GM23338 (cell line): ENCODE measurements at regions not wholly inside any gene's neighbourhood (a gene's known extent, or its start where the extent isn't known, plus 50 kb on each side); places are given as distances from the start of the nearest gene placed in this dataset.

Experiments
- CREB1 ChIP-seq: fragments of 250-450 bp; sonication (Bioruptor Pico); IDR thresholded peaks from 2 replicates; pipeline ENCODE4 v1.5.0; 2020; ENCODE audit warnings: low read depth, mild to moderate bottlenecking, moderate library complexity
- EZH2phosphoT487 ChIP-seq: fragments of 200-600 bp; sonication (generic); IDR thresholded peaks from one replicate; pipeline ENCODE4 v1.8.1; 2018; ENCODE audit warnings: antibody characterized with exemption; ENCODE audit not compliant: unreplicated experiment
- NANOG ChIP-seq: IDR thresholded peaks from 2 replicates; pipeline ENCODE4 v1.6.1; 2016; ENCODE audit warnings: antibody characterized with exemption, borderline replicate concordance
- POLR2AphosphoS5 ChIP-seq: IDR thresholded peaks from 2 replicates; pipeline ENCODE4 v1.6.1; 2016; ENCODE audit warnings: antibody characterized with exemption, low read depth
- ZNF114 ChIP-seq: fragments of 250-450 bp; sonication (Bioruptor Pico); IDR thresholded peaks from 2 replicates; pipeline ENCODE4 v1.5.0; 2020; ENCODE audit warnings: mild to moderate bottlenecking, moderate library complexity
- ZNF331 ChIP-seq: fragments of 250-450 bp; sonication (Bioruptor Pico); IDR thresholded peaks from 2 replicates; pipeline ENCODE4 v1.5.0; 2020; ENCODE audit warnings: low read depth, mild to moderate bottlenecking, moderate library complexity
- TF ChIP-seq, protein P1 (sequence below): fragments of 250-450 bp; sonication (Bioruptor Pico); IDR thresholded peaks from 2 replicates; pipeline ENCODE4 v1.5.0; 2020; ENCODE audit warnings: mild to moderate bottlenecking, moderate library complexity
- TF ChIP-seq, protein P2 (sequence below), 2 experiments: fragments of 200-600 bp in 1 of 2; sonication (generic) in 1 of 2; conservative IDR thresholded peaks; 2 replicates each; pipeline versions ENCODE4 v1.5.1 to v1.6.1; 2016 to 2017; ENCODE audit warnings: antibody characterized with exemption in 2 of 2, low read depth in 2 of 2, mild to moderate bottlenecking in 2 of 2, moderate library complexity in 1 of 2
- TF ChIP-seq, protein P3 (sequence below): IDR thresholded peaks from 2 replicates; pipeline ENCODE4 v1.6.1; 2016; ENCODE audit warnings: antibody characterized with exemption

DNA sequence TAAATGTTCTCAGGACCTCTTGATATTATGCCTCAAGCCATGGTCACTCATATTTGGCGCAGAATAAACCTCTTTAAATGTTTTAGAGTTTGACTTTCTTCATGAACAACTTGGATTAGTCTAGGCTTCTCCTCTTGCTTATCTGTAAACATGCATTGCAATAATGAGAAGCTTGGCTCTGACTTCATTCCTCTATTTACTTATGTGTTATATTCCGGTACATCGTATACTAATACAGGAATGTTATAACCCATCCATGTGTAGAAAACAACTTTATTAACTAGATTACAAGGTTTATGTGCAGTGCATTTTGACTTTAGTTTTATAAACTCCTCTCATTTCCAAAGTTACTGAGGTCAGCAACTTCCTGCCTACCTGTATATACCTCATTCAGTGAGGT lies 944.3 kb upstream of the GHITM start (continued):
- TF ChIP-seq, protein P1, sequence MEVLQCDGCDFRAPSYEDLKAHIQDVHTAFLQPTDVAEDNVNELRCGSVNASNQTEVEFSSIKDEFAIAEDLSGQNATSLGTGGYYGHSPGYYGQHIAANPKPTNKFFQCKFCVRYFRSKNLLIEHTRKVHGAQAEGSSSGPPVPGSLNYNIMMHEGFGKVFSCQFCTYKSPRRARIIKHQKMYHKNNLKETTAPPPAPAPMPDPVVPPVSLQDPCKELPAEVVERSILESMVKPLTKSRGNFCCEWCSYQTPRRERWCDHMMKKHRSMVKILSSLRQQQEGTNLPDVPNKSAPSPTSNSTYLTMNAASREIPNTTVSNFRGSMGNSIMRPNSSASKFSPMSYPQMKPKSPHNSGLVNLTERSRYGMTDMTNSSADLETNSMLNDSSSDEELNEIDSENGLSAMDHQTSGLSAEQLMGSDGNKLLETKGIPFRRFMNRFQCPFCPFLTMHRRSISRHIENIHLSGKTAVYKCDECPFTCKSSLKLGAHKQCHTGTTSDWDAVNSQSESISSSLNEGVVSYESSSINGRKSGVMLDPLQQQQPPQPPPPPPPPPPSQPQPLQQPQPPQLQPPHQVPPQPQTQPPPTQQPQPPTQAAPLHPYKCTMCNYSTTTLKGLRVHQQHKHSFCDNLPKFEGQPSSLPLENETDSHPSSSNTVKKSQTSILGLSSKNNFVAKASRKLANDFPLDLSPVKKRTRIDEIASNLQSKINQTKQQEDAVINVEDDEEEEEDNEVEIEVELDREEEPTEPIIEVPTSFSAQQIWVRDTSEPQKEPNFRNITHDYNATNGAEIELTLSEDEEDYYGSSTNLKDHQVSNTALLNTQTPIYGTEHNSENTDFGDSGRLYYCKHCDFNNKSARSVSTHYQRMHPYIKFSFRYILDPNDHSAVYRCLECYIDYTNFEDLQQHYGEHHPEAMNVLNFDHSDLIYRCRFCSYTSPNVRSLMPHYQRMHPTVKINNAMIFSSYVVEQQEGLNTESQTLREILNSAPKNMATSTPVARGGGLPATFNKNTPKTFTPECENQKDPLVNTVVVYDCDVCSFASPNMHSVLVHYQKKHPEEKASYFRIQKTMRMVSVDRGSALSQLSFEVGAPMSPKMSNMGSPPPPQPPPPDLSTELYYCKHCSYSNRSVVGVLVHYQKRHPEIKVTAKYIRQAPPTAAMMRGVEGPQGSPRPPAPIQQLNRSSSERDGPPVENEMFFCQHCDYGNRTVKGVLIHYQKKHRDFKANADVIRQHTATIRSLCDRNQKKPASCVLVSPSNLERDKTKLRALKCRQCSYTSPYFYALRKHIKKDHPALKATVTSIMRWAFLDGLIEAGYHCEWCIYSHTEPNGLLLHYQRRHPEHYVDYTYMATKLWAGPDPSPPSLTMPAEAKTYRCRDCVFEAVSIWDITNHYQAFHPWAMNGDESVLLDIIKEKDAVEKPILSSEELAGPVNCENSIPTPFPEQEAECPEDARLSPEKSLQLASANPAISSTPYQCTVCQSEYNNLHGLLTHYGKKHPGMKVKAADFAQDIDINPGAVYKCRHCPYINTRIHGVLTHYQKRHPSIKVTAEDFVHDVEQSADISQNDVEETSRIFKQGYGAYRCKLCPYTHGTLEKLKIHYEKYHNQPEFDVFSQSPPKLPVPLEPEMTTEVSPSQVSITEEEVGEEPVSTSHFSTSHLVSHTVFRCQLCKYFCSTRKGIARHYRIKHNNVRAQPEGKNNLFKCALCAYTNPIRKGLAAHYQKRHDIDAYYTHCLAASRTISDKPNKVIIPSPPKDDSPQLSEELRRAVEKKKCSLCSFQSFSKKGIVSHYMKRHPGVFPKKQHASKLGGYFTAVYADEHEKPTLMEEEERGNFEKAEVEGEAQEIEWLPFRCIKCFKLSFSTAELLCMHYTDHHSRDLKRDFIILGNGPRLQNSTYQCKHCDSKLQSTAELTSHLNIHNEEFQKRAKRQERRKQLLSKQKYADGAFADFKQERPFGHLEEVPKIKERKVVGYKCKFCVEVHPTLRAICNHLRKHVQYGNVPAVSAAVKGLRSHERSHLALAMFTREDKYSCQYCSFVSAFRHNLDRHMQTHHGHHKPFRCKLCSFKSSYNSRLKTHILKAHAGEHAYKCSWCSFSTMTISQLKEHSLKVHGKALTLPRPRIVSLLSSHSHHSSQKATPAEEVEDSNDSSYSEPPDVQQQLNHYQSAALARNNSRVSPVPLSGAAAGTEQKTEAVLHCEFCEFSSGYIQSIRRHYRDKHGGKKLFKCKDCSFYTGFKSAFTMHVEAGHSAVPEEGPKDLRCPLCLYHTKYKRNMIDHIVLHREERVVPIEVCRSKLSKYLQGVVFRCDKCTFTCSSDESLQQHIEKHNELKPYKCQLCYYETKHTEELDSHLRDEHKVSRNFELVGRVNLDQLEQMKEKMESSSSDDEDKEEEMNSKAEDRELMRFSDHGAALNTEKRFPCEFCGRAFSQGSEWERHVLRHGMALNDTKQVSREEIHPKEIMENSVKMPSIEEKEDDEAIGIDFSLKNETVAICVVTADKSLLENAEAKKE (CRISPR knock-in tag): no peak
- TF ChIP-seq EZH2phosphoT487 (no peak), CREB1 (CRISPR knock-in tag) (no peak), POLR2AphosphoS5 (no peak), ZNF331 (CRISPR knock-in tag) (no peak), NANOG (no peak), ZNF114 (CRISPR knock-in tag) (no peak)
- TF ChIP-seq, protein P2, sequence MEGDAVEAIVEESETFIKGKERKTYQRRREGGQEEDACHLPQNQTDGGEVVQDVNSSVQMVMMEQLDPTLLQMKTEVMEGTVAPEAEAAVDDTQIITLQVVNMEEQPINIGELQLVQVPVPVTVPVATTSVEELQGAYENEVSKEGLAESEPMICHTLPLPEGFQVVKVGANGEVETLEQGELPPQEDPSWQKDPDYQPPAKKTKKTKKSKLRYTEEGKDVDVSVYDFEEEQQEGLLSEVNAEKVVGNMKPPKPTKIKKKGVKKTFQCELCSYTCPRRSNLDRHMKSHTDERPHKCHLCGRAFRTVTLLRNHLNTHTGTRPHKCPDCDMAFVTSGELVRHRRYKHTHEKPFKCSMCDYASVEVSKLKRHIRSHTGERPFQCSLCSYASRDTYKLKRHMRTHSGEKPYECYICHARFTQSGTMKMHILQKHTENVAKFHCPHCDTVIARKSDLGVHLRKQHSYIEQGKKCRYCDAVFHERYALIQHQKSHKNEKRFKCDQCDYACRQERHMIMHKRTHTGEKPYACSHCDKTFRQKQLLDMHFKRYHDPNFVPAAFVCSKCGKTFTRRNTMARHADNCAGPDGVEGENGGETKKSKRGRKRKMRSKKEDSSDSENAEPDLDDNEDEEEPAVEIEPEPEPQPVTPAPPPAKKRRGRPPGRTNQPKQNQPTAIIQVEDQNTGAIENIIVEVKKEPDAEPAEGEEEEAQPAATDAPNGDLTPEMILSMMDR (conservative IDR thresholded peaks at IDR 0.05; ENCODE audit: low read depth in 2 of 2): no peak
- TF ChIP-seq, protein P3, sequence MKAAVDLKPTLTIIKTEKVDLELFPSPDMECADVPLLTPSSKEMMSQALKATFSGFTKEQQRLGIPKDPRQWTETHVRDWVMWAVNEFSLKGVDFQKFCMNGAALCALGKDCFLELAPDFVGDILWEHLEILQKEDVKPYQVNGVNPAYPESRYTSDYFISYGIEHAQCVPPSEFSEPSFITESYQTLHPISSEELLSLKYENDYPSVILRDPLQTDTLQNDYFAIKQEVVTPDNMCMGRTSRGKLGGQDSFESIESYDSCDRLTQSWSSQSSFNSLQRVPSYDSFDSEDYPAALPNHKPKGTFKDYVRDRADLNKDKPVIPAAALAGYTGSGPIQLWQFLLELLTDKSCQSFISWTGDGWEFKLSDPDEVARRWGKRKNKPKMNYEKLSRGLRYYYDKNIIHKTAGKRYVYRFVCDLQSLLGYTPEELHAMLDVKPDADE: no peak
